Right atrium auricular region (tissue), 2 donors: ENCODE measurements at regions not wholly inside any gene's neighbourhood (a gene's known extent, or its start where the extent isn't known, plus 50 kb on each side); places are given as distances from the start of the nearest gene placed in this dataset.

ENCODE experiments used
- DNase-seq: peaks from one replicate; pipeline ENCODE4 v3.0.0-alpha.2; 2019; ENCODE audit warnings: low spot score
- H3K27ac ChIP-seq, 2 donors: fragments of 200-600 bp; sonication (generic); 1 replicate in 1 of 2; 2 replicates in 1 of 2; pipeline ENCODE4 v1.5.1; 2016 to 2019
- H3K27me3 ChIP-seq, 2 donors: fragments of 200-600 bp; sonication (generic); one replicate each; pipeline versions ENCODE4 v1.5.1 to v1.6.0; 2017 to 2019
- H3K36me3 ChIP-seq: fragments of 200-600 bp; sonication (generic); one replicate; pipeline ENCODE4 v1.5.1; 2016
- H3K4me1 ChIP-seq, 2 donors: fragments of 200-600 bp; sonication (generic); one replicate each; pipeline versions ENCODE4 v1.5.1 to v1.6.0; 2017 to 2019
- H3K4me3 ChIP-seq, 2 donors: fragments of 200-600 bp; sonication (generic); 1 replicate in 1 of 2; 2 replicates in 1 of 2; pipeline ENCODE4 v1.5.1; 2017 to 2019; ENCODE audit warnings: mild to moderate bottlenecking in 1 of 2, moderate library complexity in 1 of 2
- H3K9me3 ChIP-seq, 2 donors: fragments of 200-600 bp; sonication (generic); one replicate each; pipeline ENCODE4 v1.5.1; 2019
- CTCF ChIP-seq, 2 donors: fragments of 200-600 bp; sonication (generic); IDR thresholded peaks; one replicate each; pipeline ENCODE4 v1.5.1; 2019; ENCODE audit warnings: antibody characterized with exemption in 2 of 2

GRCh38 chr2:40528564-40528963 lies 76.7 kb upstream of the SLC8A1 start:
- DNase-seq, result no peak
- no peak for TF ChIP-seq CTCF (IDR thresholded peaks at IDR 0.05)
- no peaks in the 10 kb centered on the region for H3K36me3 ChIP-seq
- H3K4me1 ChIP-seq, result no peaks in the 10 kb centered on the region
- H3K27me3 ChIP-seq, result no peaks in the 10 kb centered on the region
- H3K4me3 ChIP-seq, result no peak overlapping the region
- peaks cover 0 to 4% of the 10 kb centered on the region in 2 donors for H3K9me3 ChIP-seq
- H3K27ac ChIP-seq, result no peak overlapping the region

DNA sequence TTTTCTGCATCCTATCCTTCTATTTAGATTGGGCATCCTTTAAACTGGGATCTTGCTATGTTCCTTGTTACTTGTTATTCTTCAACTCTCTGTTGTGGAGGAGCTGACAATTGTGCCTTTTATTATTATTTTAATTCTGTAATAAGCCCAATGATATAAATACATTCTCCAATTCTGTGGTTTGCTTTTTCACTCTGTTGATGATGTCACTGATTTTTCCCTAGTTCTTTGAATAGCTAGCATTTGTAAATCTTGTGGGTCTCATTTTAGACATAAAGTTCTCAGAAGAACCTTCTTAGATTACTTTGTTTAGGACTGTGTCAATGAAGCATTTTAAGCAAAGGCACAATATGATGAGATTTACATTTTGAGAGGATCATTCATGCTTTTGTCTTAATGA lies 79.5 kb upstream of the SLC8A1 start:
- H3K4me3 ChIP-seq, result no peak overlapping the region
- no peaks in the 10 kb centered on the region for H3K27me3 ChIP-seq
- no peak for DNase-seq
- H3K9me3 ChIP-seq, result no peaks in the 10 kb centered on the region
- H3K36me3 ChIP-seq, result no peaks in the 10 kb centered on the region
- H3K27ac ChIP-seq, result no peak overlapping the region
- H3K4me1 ChIP-seq, result peaks cover 0 to 14% of the 10 kb centered on the region in 2 donors
- TF ChIP-seq CTCF (IDR thresholded peaks at IDR 0.05), result no peak

- H3K27ac ChIP-seq, result no peak overlapping the region
- H3K4me1 ChIP-seq, result peaks cover 0 to 14% of the 10 kb centered on the region in 2 donors
- H3K9me3 ChIP-seq, result no peaks in the 10 kb centered on the region
- TF ChIP-seq CTCF (IDR thresholded peaks at IDR 0.05), result no peak
- no peak for DNase-seq
- H3K4me3 ChIP-seq, result no peak overlapping the region
- no peaks in the 10 kb centered on the region for H3K27me3 ChIP-seq
- no peaks in the 10 kb centered on the region for H3K36me3 ChIP-seq
Measured at GRCh38 chr2:40534528-40534927, 82.6 kb upstream of the SLC8A1 start.

DNA sequence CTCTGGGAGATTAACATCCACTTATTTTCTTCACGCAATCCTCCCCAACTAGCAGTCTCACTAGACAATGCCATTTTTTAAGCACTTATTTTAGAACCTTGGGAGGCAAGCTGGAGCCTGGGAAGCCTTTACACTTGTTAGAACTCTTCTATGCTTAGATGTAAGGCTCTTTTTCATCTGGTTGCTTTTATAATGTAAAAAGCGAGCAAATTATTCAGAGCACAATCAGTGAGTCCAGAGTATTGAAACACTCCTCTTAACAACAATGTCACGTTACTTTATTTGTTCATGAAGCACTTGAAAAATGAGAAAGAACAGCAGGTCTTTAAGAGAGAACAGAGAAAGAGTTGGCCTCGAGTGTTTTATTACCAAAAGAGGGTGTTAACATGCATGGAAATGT lies 84.1 kb upstream of the SLC8A1 start:
- no peaks in the 10 kb centered on the region for H3K9me3 ChIP-seq
- H3K4me1 ChIP-seq, result peaks cover 0 to 19% of the 10 kb centered on the region in 2 donors
- no peaks in the 10 kb centered on the region for H3K27me3 ChIP-seq
- H3K27ac ChIP-seq, result no peak overlapping the region
- H3K4me3 ChIP-seq, result no peak overlapping the region
- no peaks in the 10 kb centered on the region for H3K36me3 ChIP-seq
- TF ChIP-seq CTCF (IDR thresholded peaks at IDR 0.05), result no peak
- DNase-seq, result no peak

DNA sequence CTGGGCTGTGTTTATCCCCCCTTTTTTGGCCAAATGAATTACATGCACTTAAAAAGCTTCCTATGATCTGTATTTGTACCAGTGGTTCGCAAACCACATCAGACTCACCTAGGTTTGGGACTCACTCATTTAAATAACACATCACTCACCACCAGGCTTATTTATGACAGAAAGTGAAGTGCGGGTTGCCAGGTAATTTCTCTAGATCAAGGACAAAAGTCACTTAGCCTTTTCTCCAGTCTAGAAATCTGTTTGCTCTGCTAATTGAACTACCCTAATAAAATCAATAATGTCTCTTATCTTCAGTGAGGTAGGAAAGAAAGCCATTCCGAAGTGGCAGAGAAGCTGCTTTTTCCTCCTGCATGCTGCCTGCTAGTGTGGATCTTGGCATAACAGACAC lies 88.1 kb upstream of the SLC8A1 start:
- TF ChIP-seq CTCF (IDR thresholded peaks at IDR 0.05), result no peak
- peaks cover 0 to 6% of the 10 kb centered on the region in 2 donors for H3K4me1 ChIP-seq
- H3K4me3 ChIP-seq, result no peak overlapping the region
- no peaks in the 10 kb centered on the region for H3K36me3 ChIP-seq
- H3K27ac ChIP-seq, result no peak overlapping the region
- H3K9me3 ChIP-seq, result no peaks in the 10 kb centered on the region
- H3K27me3 ChIP-seq, result no peaks in the 10 kb centered on the region
- DNase-seq, result no peak

- no peak overlapping the region for H3K27ac ChIP-seq
- no peak for TF ChIP-seq CTCF (IDR thresholded peaks at IDR 0.05)
- no peaks in the 10 kb centered on the region for H3K9me3 ChIP-seq
- H3K36me3 ChIP-seq, result no peaks in the 10 kb centered on the region
- DNase-seq, result no peak
- H3K4me1 ChIP-seq, result peaks cover 0 to 6% of the 10 kb centered on the region in 2 donors
- no peak overlapping the region for H3K4me3 ChIP-seq
- no peaks in the 10 kb centered on the region for H3K27me3 ChIP-seq
Measured at GRCh38 chr2:40543381-40543780, 91.5 kb upstream of the SLC8A1 start.
